Transverse colon (tissue), 4 donors: ENCODE measurements at regions not wholly inside any gene's neighbourhood (a gene's known extent, or its start where the extent isn't known, plus 50 kb on each side); places are given as distances from the start of the nearest gene placed in this dataset.

Experiments used
- DNase-seq: peaks from one replicate; pipeline ENCODE4 v3.0.0-alpha.2; 2019
- H3K27ac ChIP-seq, 4 donors: fragments of 200-600 bp; sonication (generic); 2 replicates each; pipeline ENCODE4 v1.5.1; 2016 to 2018; ENCODE audit warnings: inconsistent platforms in 4 of 4
- H3K27me3 ChIP-seq: fragments of 200-600 bp; sonication (generic); 2 replicates; pipeline ENCODE4 v1.5.1; 2017; ENCODE audit warnings: inconsistent platforms
- H3K36me3 ChIP-seq, 4 donors: fragments of 200-600 bp; sonication (generic); 2 replicates each; pipeline ENCODE4 v1.5.1; 2017 to 2019; ENCODE audit warnings: inconsistent platforms in 4 of 4
- H3K4me1 ChIP-seq, 4 donors: fragments of 200-600 bp; sonication (generic); 2 replicates each; pipeline ENCODE4 v1.5.1; 2017 to 2020; ENCODE audit warnings: inconsistent platforms in 4 of 4
- H3K4me3 ChIP-seq, 4 donors: fragments of 200-600 bp; sonication (generic); 1 replicate in 1 of 4; 2 replicates in 3 of 4; pipeline versions ENCODE4 v1.5.1 to v1.6.1; 2017 to 2019; ENCODE audit warnings: inconsistent platforms in 4 of 4
- H3K9me3 ChIP-seq, 2 donors: fragments of 200-600 bp; sonication (generic); 2 replicates each; pipeline ENCODE4 v1.5.1; 2017 to 2019; ENCODE audit warnings: inconsistent platforms in 2 of 2
- CTCF ChIP-seq, 5 experiments: fragments of 200-600 bp in 3 of 5; fragments of 450-650 bp in 2 of 5; sonication (generic) in 3 of 5; IDR thresholded peaks; 1 replicate in 2 of 5; 2 replicates in 3 of 5; pipeline ENCODE4 v1.5.1; 2016 to 2017; ENCODE audit warnings: antibody characterized with exemption in 5 of 5, inconsistent platforms in 3 of 5, mild to moderate bottlenecking in 2 of 5, moderate library complexity in 1 of 5
- EP300 ChIP-seq: sonication (generic); formaldehyde crosslinking; IDR thresholded peaks from one replicate; pipeline ENCODE4 v1.6.1; 2017; ENCODE audit warnings: antibody characterized with exemption, low read depth
- POLR2A ChIP-seq: fragments of 450-650 bp; IDR thresholded peaks from one replicate; pipeline ENCODE4 v1.6.1; 2016; ENCODE audit warnings: antibody characterized with exemption, mild to moderate bottlenecking, moderate library complexity
- POLR2AphosphoS5 ChIP-seq, 3 donors: sonication (generic); formaldehyde crosslinking; IDR thresholded peaks; one replicate each; pipeline ENCODE4 v1.6.1; 2016; ENCODE audit warnings: antibody characterized with exemption in 3 of 3
- WGBS, 2 donors: methylation state at CpG; one replicate each; pipeline ENCODE4 v1.1.5; 2018; ENCODE audit warnings: low coverage in 1 of 2; 5-methylcytosine and 5-hydroxymethylcytosine counted together
- in situ Hi-C, 4 donors: fragments of 200-750 bp; cut with MboI; loops; one replicate each; pipeline versions ENCODE4 v1.15.0 to v1.15.1; 2017; ENCODE audit warnings: low sequenced_read_pairs in 3 of 4, low pct_ligation_motif_present in 1 of 4, low pct_unique_long_range_greater_than_20kb in 1 of 4
- intact Hi-C: fragments of 100-400 bp; cut with DNase I; formaldehyde crosslinking; loops from one replicate; pipeline ENCODE4 v1.15.1; 2023; ENCODE audit warnings: low total_unique reads

GRCh38 chr6:1257778-1258177, 54.1 kb upstream of the FOXQ1 start:
- intact Hi-C loops (no loop called here), in situ Hi-C loops (no loop called here)
- H3K9me3 ChIP-seq: no peaks in the 10 kb centered on the region
- no peak overlapping the region for H3K27ac ChIP-seq
- H3K36me3 ChIP-seq: no peaks in the 10 kb centered on the region
- DNase-seq: no peak
- 81 to 83% methylated on average over 5 to 7 of the region's 7 CpGs for WGBS, 2 donors
- no peaks in the 10 kb centered on the region for H3K4me1 ChIP-seq
- no peak overlapping the region for H3K4me3 ChIP-seq
- TF ChIP-seq CTCF (IDR thresholded peaks at IDR 0.05) (no peak), POLR2A (no peak), EP300 (no peak), POLR2AphosphoS5 (IDR thresholded peaks at IDR 0.05) (no peak)
- no peaks in the 10 kb centered on the region for H3K27me3 ChIP-seq

- H3K9me3 ChIP-seq: no peaks in the 10 kb centered on the region
- H3K36me3 ChIP-seq: no peaks in the 10 kb centered on the region
- peaks cover 0 to 7% (median 3%) of the 10 kb centered on the region in 4 donors for H3K4me1 ChIP-seq
- in situ Hi-C loops (no loop called here), intact Hi-C loops (no loop called here)
- H3K27me3 ChIP-seq: no peaks in the 10 kb centered on the region
- 88 to 96% methylated on average over 5 to 8 of the region's 8 CpGs for WGBS, 2 donors
- H3K4me3 ChIP-seq: no peak overlapping the region
- TF ChIP-seq POLR2A (no peak), CTCF (IDR thresholded peaks at IDR 0.05) (no peak), POLR2AphosphoS5 (IDR thresholded peaks at IDR 0.05) (no peak), EP300 (no peak)
- no peak for DNase-seq
- no peak overlapping the region for H3K27ac ChIP-seq
These were observed 55.4 kb upstream of the FOXQ1 start for GRCh38 chr6:1256435-1257008.

GRCh38 chr6:1255636-1256365, 56.1 kb upstream of the FOXQ1 start:
- no peak for TF ChIP-seq CTCF (IDR thresholded peaks at IDR 0.05)
- TF ChIP-seq POLR2AphosphoS5 (IDR thresholded peaks at IDR 0.05): no peak
- no peak for TF ChIP-seq EP300
- TF ChIP-seq POLR2A: no peak
- DNase-seq: no peak
- 70 to 77% methylated on average over 7 to 9 of the region's 9 CpGs for WGBS, 2 donors
- Histone ChIP-seq H3K36me3 (no peaks in the 10 kb centered on the region), H3K4me3 (no peak overlapping the region), H3K4me1 (peaks cover 0 to 15% (median 9%) of the 10 kb centered on the region in 4 donors), H3K27ac (no peak overlapping the region), H3K27me3 (no peaks in the 10 kb centered on the region), H3K9me3 (no peaks in the 10 kb centered on the region)
- intact Hi-C loops: no loop called here
- in situ Hi-C loops: no loop called here

GRCh38 chr6:1254326-1254725, 57.6 kb upstream of the FOXQ1 start:
- H3K9me3 ChIP-seq: no peaks in the 10 kb centered on the region
- no peak overlapping the region for H3K27ac ChIP-seq
- no peak overlapping the region for H3K4me3 ChIP-seq
- no peaks in the 10 kb centered on the region for H3K36me3 ChIP-seq
- TF ChIP-seq POLR2AphosphoS5 (IDR thresholded peaks at IDR 0.05) (no peak), POLR2A (no peak), CTCF (IDR thresholded peaks at IDR 0.05) (no peak), EP300 (no peak)
- no peaks in the 10 kb centered on the region for H3K27me3 ChIP-seq
- intact Hi-C loops: no loop called here
- DNase-seq: no peak
- 91 to 100% methylated on average over 1 to 4 of the region's 4 CpGs for WGBS, 2 donors
- peaks cover 0 to 18% (median 10%) of the 10 kb centered on the region in 4 donors for H3K4me1 ChIP-seq
- in situ Hi-C loops: no loop called here
